Ovary (tissue), 3 donors: ENCODE measurements at regions not wholly inside any gene's neighbourhood (a gene's known extent, or its start where the extent isn't known, plus 50 kb on each side); places are given as distances from the start of the nearest gene placed in this dataset.

Source experiments
- POLR2A ChIP-seq: fragments of 450-650 bp; IDR thresholded peaks from one replicate; pipeline ENCODE4 v1.6.1; 2017; ENCODE audit warnings: antibody characterized with exemption, mild to moderate bottlenecking, moderate library complexity
- TF ChIP-seq, protein P1 (sequence below), 3 donors: fragments of 450-650 bp in 2 of 3; fragments of 200-600 bp in 1 of 3; IDR thresholded peaks; one replicate each; pipeline versions ENCODE4 v1.5.1 to v1.8.0; 2016 to 2022; ENCODE audit warnings: antibody characterized with exemption in 3 of 3, mild to moderate bottlenecking in 1 of 3
- donor health status: DM: no; HTN: no; CAD: no.

DNA sequence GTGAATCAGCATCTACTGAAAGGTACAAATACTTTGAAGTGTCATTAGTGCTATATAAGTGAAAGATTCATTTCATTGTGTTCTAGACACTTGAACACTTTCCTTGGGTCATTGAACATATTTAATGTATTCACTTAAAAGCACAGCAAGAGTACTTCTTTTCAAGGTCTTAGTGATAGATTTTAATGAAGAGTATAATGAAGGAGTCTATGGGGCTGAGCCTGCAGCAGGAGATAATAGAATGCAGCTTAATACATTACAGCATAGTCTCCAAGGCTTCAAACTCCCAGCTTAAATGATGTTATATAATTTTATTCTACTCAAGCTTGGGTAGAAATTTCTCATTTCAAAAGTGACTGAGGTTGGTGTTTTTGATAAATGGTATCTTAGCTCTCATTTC, 66.1 kb upstream of the VEGFC start:
- TF ChIP-seq, protein P1, sequence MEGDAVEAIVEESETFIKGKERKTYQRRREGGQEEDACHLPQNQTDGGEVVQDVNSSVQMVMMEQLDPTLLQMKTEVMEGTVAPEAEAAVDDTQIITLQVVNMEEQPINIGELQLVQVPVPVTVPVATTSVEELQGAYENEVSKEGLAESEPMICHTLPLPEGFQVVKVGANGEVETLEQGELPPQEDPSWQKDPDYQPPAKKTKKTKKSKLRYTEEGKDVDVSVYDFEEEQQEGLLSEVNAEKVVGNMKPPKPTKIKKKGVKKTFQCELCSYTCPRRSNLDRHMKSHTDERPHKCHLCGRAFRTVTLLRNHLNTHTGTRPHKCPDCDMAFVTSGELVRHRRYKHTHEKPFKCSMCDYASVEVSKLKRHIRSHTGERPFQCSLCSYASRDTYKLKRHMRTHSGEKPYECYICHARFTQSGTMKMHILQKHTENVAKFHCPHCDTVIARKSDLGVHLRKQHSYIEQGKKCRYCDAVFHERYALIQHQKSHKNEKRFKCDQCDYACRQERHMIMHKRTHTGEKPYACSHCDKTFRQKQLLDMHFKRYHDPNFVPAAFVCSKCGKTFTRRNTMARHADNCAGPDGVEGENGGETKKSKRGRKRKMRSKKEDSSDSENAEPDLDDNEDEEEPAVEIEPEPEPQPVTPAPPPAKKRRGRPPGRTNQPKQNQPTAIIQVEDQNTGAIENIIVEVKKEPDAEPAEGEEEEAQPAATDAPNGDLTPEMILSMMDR (IDR thresholded peaks at IDR 0.05), result no peak
- no peak for TF ChIP-seq POLR2A
